HL-60 (cell line): ENCODE measurements at regions not wholly inside any gene's neighbourhood (a gene's known extent, or its start where the extent isn't known, plus 50 kb on each side); places are given as distances from the start of the nearest gene placed in this dataset.

Experiments
- DNase-seq, 2 experiments: peaks; one replicate each; pipeline ENCODE4 v3.0.0-alpha.2; 2010 to 2020; ENCODE audit warnings: low read depth in 1 of 2, low spot score in 1 of 2
- H3K27ac ChIP-seq: fragments of 250-450 bp; sonication (Bioruptor Pico); replicated peaks from 2 replicates; pipeline ENCODE4 v1.5.1; 2020; ENCODE audit warnings: mild to moderate bottlenecking, moderate library complexity
- H3K27me3 ChIP-seq: fragments of 250-450 bp; sonication (Bioruptor Pico); 2 replicates; pipeline ENCODE4 v1.5.1; 2021; ENCODE audit warnings: mild to moderate bottlenecking, moderate library complexity; ENCODE audit not compliant: insufficient read depth, poor library complexity, severe bottlenecking
- H3K4me3 ChIP-seq: replicated peaks from 2 replicates; pipeline ENCODE4 v1.5.1; 2011; ENCODE audit warnings: mild to moderate bottlenecking, control low read depth, low read length; ENCODE audit not compliant: insufficient read depth
- CTCF ChIP-seq: IDR thresholded peaks from one replicate; pipeline ENCODE4 v1.5.1; 2011; ENCODE audit warnings: low read length, control low read depth, inconsistent platforms; ENCODE audit not compliant: insufficient read depth
- GABPA ChIP-seq: IDR thresholded peaks from 2 replicates; pipeline ENCODE4 v1.6.1; 2012; ENCODE audit warnings: low read depth
- POLR2AphosphoS5 ChIP-seq: IDR thresholded peaks from 2 replicates; pipeline ENCODE4 v1.6.1; 2012; ENCODE audit warnings: low read depth
- REST ChIP-seq: IDR thresholded peaks from 2 replicates; pipeline ENCODE4 v1.6.1; 2012; ENCODE audit warnings: low read depth; ENCODE audit not compliant: insufficient replicate concordance
- SPI1 ChIP-seq: IDR thresholded peaks from 2 replicates; pipeline ENCODE4 v1.6.1; 2012; ENCODE audit warnings: low read depth, mild to moderate bottlenecking, borderline replicate concordance

GRCh38 chr7:53661645-53662217, 626.3 kb downstream of the POM121L12 start:
- DNase-seq = no peak
- TF ChIP-seq POLR2AphosphoS5 (no peak), SPI1 (no peak), GABPA (no peak), CTCF (no peak), REST (no peak)
- Histone ChIP-seq H3K27ac (no peak overlapping the region), H3K4me3 (no peak overlapping the region), H3K27me3 (no peaks in the 10 kb centered on the region)

- Histone ChIP-seq H3K27me3 (no peaks in the 10 kb centered on the region), H3K4me3 (no peak overlapping the region), H3K27ac (no peak overlapping the region)
- no peak for DNase-seq
- TF ChIP-seq REST (no peak), GABPA (no peak), CTCF (no peak), SPI1 (no peak), POLR2AphosphoS5 (no peak)
Observed at GRCh38 chr7:53672681-53673080, 637.2 kb downstream of the POM121L12 start.

GRCh38 chr7:53675835-53676234, 640.4 kb downstream of the POM121L12 start:
- TF ChIP-seq CTCF (no peak), POLR2AphosphoS5 (no peak), SPI1 (no peak), GABPA (no peak), REST (no peak)
- Histone ChIP-seq H3K27ac (no peak overlapping the region), H3K4me3 (no peak overlapping the region), H3K27me3 (no peaks in the 10 kb centered on the region)
- no peak for DNase-seq
